GM12874 (cell line): ENCODE measurements at regions not wholly inside any gene's neighbourhood (a gene's known extent, or its start where the extent isn't known, plus 50 kb on each side); places are given as distances from the start of the nearest gene placed in this dataset.

Source experiments
- TF ChIP-seq, protein P1 (sequence below): IDR thresholded peaks from 2 replicates; pipeline ENCODE4 v1.5.1; 2011; ENCODE audit warnings: low read depth, mild to moderate bottlenecking, control low read depth, low read length, moderate library complexity; ENCODE audit not compliant: insufficient read depth

DNA sequence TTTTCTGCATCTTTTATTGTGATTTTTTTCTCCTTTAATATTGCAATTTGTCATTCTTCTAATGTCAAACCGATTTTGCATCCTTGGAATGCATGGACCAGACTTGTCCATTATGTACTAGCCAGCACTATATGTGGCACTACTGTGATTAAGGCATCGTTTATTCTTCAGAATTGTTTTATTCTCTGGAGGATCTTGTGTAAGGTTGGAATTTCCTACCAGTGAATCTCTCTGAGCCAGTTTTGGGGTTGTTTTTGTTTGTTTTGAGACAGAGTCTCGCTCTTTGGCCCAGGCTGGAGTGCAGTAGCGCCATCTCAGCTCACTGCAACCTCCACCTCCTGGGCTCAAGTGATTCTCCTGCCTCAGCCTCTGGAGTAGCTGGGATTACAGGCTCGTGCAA, 58.5 kb downstream of the IGLL5 start:
- TF ChIP-seq, protein P1, sequence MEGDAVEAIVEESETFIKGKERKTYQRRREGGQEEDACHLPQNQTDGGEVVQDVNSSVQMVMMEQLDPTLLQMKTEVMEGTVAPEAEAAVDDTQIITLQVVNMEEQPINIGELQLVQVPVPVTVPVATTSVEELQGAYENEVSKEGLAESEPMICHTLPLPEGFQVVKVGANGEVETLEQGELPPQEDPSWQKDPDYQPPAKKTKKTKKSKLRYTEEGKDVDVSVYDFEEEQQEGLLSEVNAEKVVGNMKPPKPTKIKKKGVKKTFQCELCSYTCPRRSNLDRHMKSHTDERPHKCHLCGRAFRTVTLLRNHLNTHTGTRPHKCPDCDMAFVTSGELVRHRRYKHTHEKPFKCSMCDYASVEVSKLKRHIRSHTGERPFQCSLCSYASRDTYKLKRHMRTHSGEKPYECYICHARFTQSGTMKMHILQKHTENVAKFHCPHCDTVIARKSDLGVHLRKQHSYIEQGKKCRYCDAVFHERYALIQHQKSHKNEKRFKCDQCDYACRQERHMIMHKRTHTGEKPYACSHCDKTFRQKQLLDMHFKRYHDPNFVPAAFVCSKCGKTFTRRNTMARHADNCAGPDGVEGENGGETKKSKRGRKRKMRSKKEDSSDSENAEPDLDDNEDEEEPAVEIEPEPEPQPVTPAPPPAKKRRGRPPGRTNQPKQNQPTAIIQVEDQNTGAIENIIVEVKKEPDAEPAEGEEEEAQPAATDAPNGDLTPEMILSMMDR: no peak

DNA sequence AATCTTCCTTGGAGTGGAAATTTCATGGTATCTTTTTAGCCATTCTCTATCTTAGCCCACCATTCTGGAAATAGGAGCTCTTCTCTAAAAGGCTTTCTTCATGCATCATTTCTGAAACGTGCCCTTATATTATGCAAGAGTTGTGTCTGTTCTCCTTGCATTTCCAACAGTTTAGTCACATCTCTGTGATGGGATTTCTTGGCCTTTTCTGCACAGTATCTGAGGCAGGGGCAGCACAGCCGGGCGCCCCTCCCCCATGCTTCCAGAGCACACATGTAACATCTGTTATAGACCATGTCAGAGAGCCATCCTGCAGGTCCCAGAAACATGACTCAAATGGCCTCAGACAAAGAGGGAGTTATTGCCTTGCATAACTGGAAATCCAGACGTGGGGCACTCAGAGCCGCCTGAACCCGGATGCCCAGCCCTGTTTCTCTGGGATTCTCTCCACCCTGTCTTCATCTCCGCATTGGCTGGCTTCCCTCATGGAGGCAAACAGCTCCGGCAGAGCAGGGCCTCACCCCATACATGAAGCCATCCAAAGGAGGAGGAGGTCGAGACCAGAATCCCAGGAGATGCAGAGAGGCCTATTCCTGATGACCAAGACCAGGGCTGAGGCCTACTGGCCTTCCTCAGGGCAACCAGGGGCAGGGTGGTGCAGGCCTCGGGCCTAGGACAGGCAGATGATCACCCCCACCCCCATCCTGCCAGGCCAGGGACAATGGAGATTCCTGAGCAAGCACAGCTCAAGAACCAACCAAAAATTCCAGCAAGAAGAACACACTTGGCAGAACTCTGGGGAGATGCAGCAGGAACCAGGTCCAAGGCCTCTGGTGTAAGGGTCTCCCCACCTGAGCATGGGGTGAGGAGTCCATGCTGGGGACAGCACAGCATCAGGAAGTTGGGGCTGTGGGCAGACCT, 61.3 kb downstream of the IGLL5 start:
- TF ChIP-seq, protein P1: no peak

DNA sequence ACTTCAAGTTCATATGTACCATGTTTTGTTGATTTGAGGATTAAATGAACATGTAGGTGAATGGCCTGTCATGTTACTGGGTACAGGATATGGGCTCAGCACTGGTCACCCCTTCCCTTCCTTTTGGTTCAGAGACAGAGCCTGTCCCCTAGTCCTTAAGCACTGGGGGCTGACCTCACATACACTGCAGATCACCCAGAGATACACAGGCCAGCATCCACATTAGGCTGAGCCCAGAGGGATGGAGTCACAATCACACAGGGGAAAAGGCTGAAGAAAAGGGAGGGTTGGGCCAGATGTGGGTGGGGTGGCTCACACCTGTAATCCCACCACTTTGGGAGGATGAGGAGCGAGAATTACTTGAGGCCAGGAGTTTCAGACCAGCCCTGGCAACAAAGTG, 62.3 kb downstream of the IGLL5 start:
- TF ChIP-seq, protein P1: no peak

DNA sequence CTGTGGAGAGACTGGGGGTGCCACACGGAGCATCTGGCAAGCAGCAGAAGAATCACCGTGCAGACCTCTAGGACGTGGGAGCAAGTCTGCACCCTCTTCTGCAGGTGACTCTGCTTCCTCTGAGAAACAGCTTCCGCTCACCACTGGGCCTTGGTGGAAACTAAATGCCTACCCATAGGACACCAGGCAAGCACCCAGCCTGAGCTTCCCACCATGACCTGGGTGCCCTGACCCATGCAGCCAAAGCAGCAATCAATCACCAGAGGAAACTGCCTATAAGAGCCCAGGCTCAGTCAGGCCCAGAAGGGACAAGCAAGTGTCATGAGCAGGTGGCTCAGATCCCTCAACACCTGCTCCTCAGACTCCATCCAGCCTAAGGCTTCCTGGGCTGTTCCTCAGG, 63.4 kb downstream of the IGLL5 start:
- TF ChIP-seq, protein P1: no peak

DNA sequence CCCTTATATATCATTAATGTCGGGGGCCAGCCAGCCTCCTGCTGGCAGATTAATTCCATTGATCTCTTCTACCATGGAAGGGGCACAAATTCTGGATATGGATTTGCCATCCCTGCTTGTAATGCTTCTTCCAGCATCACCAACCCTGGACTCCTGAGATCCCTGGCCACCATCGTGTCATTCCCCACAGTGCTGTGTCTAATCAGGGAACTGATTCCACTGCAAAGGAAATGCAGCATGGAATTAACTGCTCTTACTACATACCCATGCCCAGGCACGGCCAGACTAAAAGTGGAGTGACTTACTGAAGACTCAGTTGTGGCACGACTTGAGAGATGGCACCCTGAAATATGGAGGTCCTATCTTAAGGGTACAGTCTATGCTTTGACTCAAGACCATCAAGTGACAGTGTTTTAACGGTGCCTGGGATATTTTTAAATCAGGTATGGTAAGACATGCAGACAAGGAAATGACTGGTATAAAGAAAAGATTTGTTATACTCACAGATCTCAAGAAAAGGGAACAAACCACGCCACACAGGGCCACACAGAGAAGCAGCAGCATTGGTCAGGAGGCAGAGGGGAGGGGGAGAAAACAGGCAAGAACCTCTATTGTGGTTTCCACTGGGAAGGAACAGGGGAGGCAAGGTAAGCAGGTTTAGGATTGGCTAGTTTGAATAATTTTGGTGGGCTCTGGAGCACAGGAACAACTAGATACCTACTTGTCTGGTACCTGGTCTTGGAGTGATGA, 65.1 kb downstream of the IGLL5 start:
- TF ChIP-seq, protein P1: no peak

DNA sequence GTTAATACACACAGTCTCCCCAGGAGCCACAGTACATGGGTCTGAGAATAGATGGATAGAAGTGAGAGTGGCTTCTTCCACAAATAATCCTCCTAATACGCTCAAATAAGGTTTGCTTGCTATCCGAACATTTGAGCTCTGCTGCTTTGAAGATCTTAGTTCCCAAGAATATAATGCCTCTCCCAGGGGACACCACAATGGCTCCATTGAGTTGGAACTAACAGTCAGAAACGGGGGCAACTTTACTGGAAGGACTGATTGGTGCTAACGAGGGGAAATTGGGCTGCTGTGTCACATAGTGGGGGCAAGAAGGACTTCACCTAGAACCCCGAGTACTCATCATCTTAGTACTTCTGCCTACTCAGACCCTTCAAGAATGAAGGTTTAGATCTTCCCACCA, 66.2 kb downstream of the IGLL5 start:
- TF ChIP-seq, protein P1: no peak

DNA sequence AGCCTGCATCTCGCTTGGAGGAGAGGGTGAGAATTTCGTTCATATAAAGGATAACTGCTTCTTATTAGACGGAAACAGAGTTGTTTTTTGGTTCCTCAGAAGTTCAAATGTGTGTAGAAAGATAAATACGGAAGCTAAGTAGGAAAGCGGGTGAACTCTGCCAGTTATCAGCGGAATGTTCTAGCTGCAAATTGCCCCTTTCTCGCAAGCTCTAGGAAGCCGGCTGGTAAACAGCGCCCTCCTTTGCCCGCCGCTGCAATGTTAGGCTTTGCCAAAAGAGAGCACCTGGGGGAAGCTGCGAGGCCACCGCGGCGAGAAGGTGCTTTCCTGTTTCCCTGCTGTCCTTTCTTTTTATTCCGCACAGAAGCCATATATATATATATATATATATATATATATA, 67.0 kb downstream of the IGLL5 start:
- TF ChIP-seq, protein P1: peak; percentile 88
